A549 (cell line): ENCODE measurements at regions not wholly inside any gene's neighbourhood (a gene's known extent, or its start where the extent isn't known, plus 50 kb on each side); places are given as distances from the start of the nearest gene placed in this dataset.

ENCODE experiments used
- ATAC-seq, 2 experiments: fragments of 200-7000 bp in 1 of 2; fragments of >200 bp in 1 of 2; cut with Nextera tagmentation in 1 of 2; cut with Tn5 transposase in 1 of 2; 3 replicates each; pipeline versions ENCODE4 v1.8.0 to v1.9.1; 2018 to 2020; ENCODE audit warnings: mild to moderate bottlenecking in 1 of 2, moderate library complexity in 1 of 2
- CTCF ChIA-PET: fragments of 300-600 bp; sonication (Branson Sonifier 250); formaldehyde crosslinking; extraction: SDS; loops from one replicate; lab custom pipeline; 2021; ENCODE audit warnings: antibody characterized with exemption, inconsistent platforms; lab: Yijun Ruan, JAX
- POLR2A ChIA-PET: fragments of 350-600 bp; formaldehyde crosslinking; extraction: SDS; loops from one replicate; lab custom pipeline; 2021; ENCODE audit warnings: antibody characterized with exemption, inconsistent platforms; lab: Yijun Ruan, JAX
- DNase-seq, 2 experiments: peaks; one replicate each; pipeline versions ENCODE4 v3.0.0 to v3.0.0-alpha.2; 2011 to 2016; ENCODE audit warnings: low read depth in 1 of 2, low spot score in 1 of 2
- FAIRE-seq: peaks from 2 replicates; lab custom pipeline; 2011; peaks lifted over from hg19 to GRCh38; lab: Jason Lieb, UNC
- H3K27ac ChIP-seq, 2 experiments: fragments of >200 bp; sonication (Bioruptor Twin); formaldehyde crosslinking; 3 replicates each; pipeline ENCODE4 v1.5.1; 2016 to 2017
- H3K4me1 ChIP-seq: fragments of >200 bp; sonication (Bioruptor Twin); formaldehyde crosslinking; 3 replicates; pipeline ENCODE4 v1.6.1; 2016
- H3K4me2 ChIP-seq: fragments of >200 bp; sonication (Bioruptor Twin); formaldehyde crosslinking; 3 replicates; pipeline ENCODE4 v1.6.1; 2016
- H3K4me3 ChIP-seq: fragments of >200 bp; sonication (Bioruptor Twin); formaldehyde crosslinking; 3 replicates; pipeline ENCODE4 v1.5.1; 2016
- H3K9me3 ChIP-seq: fragments of >200 bp; sonication (Bioruptor Twin); formaldehyde crosslinking; 3 replicates; pipeline ENCODE4 v1.6.1; 2016
- BHLHE40 ChIP-seq: IDR thresholded peaks from 2 replicates; pipeline ENCODE4 v1.6.1; 2012; ENCODE audit warnings: low read depth, low read length, inconsistent platforms
- CBX8 ChIP-seq: fragments of 200-600 bp; sonication (generic); IDR thresholded peaks from 2 replicates; pipeline ENCODE4 v1.6.1; 2016
- CEBPB ChIP-seq, 2 experiments: fragments of >200 bp in 1 of 2; sonication (Bioruptor Twin) in 1 of 2; formaldehyde crosslinking in 1 of 2; IDR thresholded peaks; 2 replicates each; pipeline ENCODE4 v1.6.1; 2012 to 2016
- CHD4 ChIP-seq: fragments of 200-600 bp; sonication (generic); IDR thresholded peaks from 2 replicates; pipeline ENCODE4 v1.6.1; 2016; ENCODE audit warnings: antibody characterized with exemption, mild to moderate bottlenecking, borderline replicate concordance
- EHF ChIP-seq: fragments of 250-450 bp; sonication (Bioruptor Pico); IDR thresholded peaks from 2 replicates; pipeline ENCODE4 v1.5.0; 2020; ENCODE audit warnings: mild to moderate bottlenecking
- EHMT2 ChIP-seq: fragments of 200-600 bp; sonication (generic); IDR thresholded peaks from 2 replicates; pipeline ENCODE4 v1.6.1; 2016; ENCODE audit warnings: antibody characterized with exemption, low read depth, mild to moderate bottlenecking, moderate library complexity
- ESRRA ChIP-seq: fragments of 150-350 bp; IDR thresholded peaks from 2 replicates; pipeline ENCODE4 v1.6.1; 2014; ENCODE audit warnings: mild to moderate bottlenecking, low read length, borderline replicate concordance
- FOSB ChIP-seq: fragments of 250-450 bp; sonication (Bioruptor Pico); IDR thresholded peaks from 2 replicates; pipeline ENCODE4 v1.5.0; 2020; ENCODE audit warnings: mild to moderate bottlenecking, moderate library complexity
- FOXS1 ChIP-seq: fragments of 250-450 bp; sonication (Bioruptor Pico); IDR thresholded peaks from 2 replicates; pipeline ENCODE4 v1.5.0; 2020; ENCODE audit warnings: mild to moderate bottlenecking, moderate library complexity
- HDAC2 ChIP-seq: fragments of 200-600 bp; sonication (generic); IDR thresholded peaks from 2 replicates; pipeline ENCODE4 v1.6.1; 2016
- HEYL ChIP-seq: fragments of 250-450 bp; sonication (Bioruptor Pico); IDR thresholded peaks from 2 replicates; pipeline ENCODE4 v1.8.0; 2021; ENCODE audit warnings: mild to moderate bottlenecking, moderate library complexity
- HOXB5 ChIP-seq: fragments of 250-450 bp; sonication (Bioruptor Pico); IDR thresholded peaks from 2 replicates; pipeline ENCODE4 v1.5.0; 2020; ENCODE audit warnings: mild to moderate bottlenecking, moderate library complexity
- MAFK ChIP-seq: fragments of 450-650 bp; IDR thresholded peaks from 2 replicates; pipeline ENCODE4 v1.6.1; 2014; ENCODE audit not compliant: partially characterized antibody
- MAZ ChIP-seq: fragments of 150-350 bp; IDR thresholded peaks from 2 replicates; pipeline ENCODE4 v1.6.1; 2014; ENCODE audit warnings: antibody characterized with exemption, low read depth, low read length, borderline replicate concordance
- MYC ChIP-seq: IDR thresholded peaks from 2 replicates; pipeline ENCODE4 v1.6.1; 2012; ENCODE audit warnings: mild to moderate bottlenecking, inconsistent platforms, low read length, improper control_type of control experiment, borderline replicate concordance
- NFE2L2 ChIP-seq: fragments of 150-350 bp; conservative IDR thresholded peaks from 2 replicates; pipeline ENCODE4 v1.6.1; 2014; ENCODE audit warnings: low read length
- NPAS2 ChIP-seq: fragments of 250-450 bp; sonication (Bioruptor Pico); IDR thresholded peaks from 2 replicates; pipeline ENCODE4 v1.8.0; 2022; ENCODE audit warnings: mild to moderate bottlenecking, moderate library complexity, borderline replicate concordance
- POLR2AphosphoS2 ChIP-seq: conservative IDR thresholded peaks from 2 replicates; pipeline ENCODE4 v1.6.1; 2012; ENCODE audit warnings: low read length, improper control_type of control experiment, inconsistent platforms
- RAD21 ChIP-seq, 2 experiments: fragments of >200 bp in 1 of 2; sonication (Bioruptor Twin) in 1 of 2; formaldehyde crosslinking in 1 of 2; IDR thresholded peaks in 1 of 2; conservative IDR thresholded peaks in 1 of 2; 2 replicates in 1 of 2; 3 replicates in 1 of 2; pipeline ENCODE4 v1.6.1; 2012 to 2018; ENCODE audit warnings: inconsistent platforms in 1 of 2
- RARB ChIP-seq: fragments of 250-450 bp; sonication (Bioruptor Pico); IDR thresholded peaks from 2 replicates; pipeline ENCODE4 v1.8.0; 2021; ENCODE audit warnings: mild to moderate bottlenecking, moderate library complexity
- RFX5 ChIP-seq: fragments of 450-650 bp; IDR thresholded peaks from 2 replicates; pipeline ENCODE4 v1.7.1; 2014; ENCODE audit warnings: antibody characterized with exemption, mild to moderate bottlenecking, moderate library complexity
- SMC3 ChIP-seq: fragments of >200 bp; sonication (Bioruptor Twin); formaldehyde crosslinking; IDR thresholded peaks from 3 replicates; pipeline ENCODE4 v1.6.1; 2018; ENCODE audit warnings: inconsistent platforms
- SREBF2 ChIP-seq: fragments of 450-650 bp; IDR thresholded peaks from 2 replicates; pipeline ENCODE4 v1.6.1; 2014; ENCODE audit warnings: mild to moderate bottlenecking, moderate library complexity
- TFCP2L1 ChIP-seq: fragments of 250-450 bp; sonication (Bioruptor Pico); IDR thresholded peaks from 2 replicates; pipeline ENCODE4 v1.5.0; 2021; ENCODE audit warnings: mild to moderate bottlenecking
- TP53 ChIP-seq: fragments of 250-450 bp; sonication (Bioruptor Pico); IDR thresholded peaks from 2 replicates; pipeline ENCODE4 v1.5.0; 2021; ENCODE audit warnings: mild to moderate bottlenecking, moderate library complexity
- WGBS: methylation state at CpG from one replicate; pipeline ENCODE4 v1.1.6; 2017; ENCODE audit errors: missing lambda C conversion rate; 5-methylcytosine and 5-hydroxymethylcytosine counted together
- TF ChIP-seq, protein P1 (sequence below): fragments of >200 bp; sonication (Bioruptor Twin); formaldehyde crosslinking; IDR thresholded peaks from 3 replicates; pipeline ENCODE4 v1.5.1; 2016
- TF ChIP-seq, protein P2 (sequence below): fragments of 450-650 bp; IDR thresholded peaks from 2 replicates; pipeline ENCODE4 v1.6.1; 2014; ENCODE audit warnings: antibody characterized with exemption
- TF ChIP-seq, protein P3 (sequence below): fragments of >200 bp; sonication (Bioruptor Twin); formaldehyde crosslinking; IDR thresholded peaks from 2 replicates; pipeline ENCODE4 v1.6.1; 2016

DNA sequence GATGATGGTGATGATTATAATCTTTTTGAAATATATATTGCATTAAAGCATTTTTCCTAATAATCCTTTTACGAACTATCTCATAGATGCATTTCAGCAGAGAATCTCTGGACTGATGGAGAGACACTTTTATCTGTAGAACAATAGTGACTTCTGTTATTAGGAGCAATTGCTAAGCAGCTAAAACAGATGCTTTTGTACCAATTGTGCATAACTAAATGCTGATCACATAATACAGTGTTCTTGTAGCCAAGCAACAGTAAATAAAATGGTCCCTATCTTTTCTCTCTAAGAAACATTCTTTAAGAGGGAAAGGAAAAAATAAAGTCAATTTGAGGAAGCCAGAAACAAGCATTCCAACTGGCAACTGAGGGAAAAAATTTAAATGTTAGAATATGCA, 405.8 kb upstream of the GOLIM4 start:
- Histone ChIP-seq H3K27ac (no peak overlapping the region), H3K4me2 (no peak overlapping the region), H3K9me3 (no peaks in the 10 kb centered on the region), H3K4me1 (no peaks in the 10 kb centered on the region), H3K4me3 (no peak overlapping the region)
- WGBS = 0% methylated on average over 1 of the region's 1 CpG
- ChIA-PET CTCF (no interaction called here), POLR2A (no interaction called here)
- FAIRE-seq = no peak
- no peak for TF ChIP-seq RARB (CRISPR knock-in tag)
- no peak for TF ChIP-seq HEYL
- TF ChIP-seq NPAS2 = no peak
- TF ChIP-seq, protein P1, sequence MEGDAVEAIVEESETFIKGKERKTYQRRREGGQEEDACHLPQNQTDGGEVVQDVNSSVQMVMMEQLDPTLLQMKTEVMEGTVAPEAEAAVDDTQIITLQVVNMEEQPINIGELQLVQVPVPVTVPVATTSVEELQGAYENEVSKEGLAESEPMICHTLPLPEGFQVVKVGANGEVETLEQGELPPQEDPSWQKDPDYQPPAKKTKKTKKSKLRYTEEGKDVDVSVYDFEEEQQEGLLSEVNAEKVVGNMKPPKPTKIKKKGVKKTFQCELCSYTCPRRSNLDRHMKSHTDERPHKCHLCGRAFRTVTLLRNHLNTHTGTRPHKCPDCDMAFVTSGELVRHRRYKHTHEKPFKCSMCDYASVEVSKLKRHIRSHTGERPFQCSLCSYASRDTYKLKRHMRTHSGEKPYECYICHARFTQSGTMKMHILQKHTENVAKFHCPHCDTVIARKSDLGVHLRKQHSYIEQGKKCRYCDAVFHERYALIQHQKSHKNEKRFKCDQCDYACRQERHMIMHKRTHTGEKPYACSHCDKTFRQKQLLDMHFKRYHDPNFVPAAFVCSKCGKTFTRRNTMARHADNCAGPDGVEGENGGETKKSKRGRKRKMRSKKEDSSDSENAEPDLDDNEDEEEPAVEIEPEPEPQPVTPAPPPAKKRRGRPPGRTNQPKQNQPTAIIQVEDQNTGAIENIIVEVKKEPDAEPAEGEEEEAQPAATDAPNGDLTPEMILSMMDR = no peak
- TF ChIP-seq MAFK = no peak
- TF ChIP-seq HOXB5 (CRISPR knock-in tag) = no peak
- TF ChIP-seq FOSB (CRISPR knock-in tag) = no peak
- no peak for TF ChIP-seq RAD21 (conservative IDR thresholded peaks at IDR 0.05 in 1 of 2, IDR thresholded peaks at IDR 0.05 in 1 of 2)
- no peak for TF ChIP-seq BHLHE40
- no peak for TF ChIP-seq TP53 (CRISPR knock-in tag)
- no peak for TF ChIP-seq POLR2AphosphoS2
- no peak for TF ChIP-seq SMC3
- no peak for TF ChIP-seq MYC
- TF ChIP-seq, protein P2, sequence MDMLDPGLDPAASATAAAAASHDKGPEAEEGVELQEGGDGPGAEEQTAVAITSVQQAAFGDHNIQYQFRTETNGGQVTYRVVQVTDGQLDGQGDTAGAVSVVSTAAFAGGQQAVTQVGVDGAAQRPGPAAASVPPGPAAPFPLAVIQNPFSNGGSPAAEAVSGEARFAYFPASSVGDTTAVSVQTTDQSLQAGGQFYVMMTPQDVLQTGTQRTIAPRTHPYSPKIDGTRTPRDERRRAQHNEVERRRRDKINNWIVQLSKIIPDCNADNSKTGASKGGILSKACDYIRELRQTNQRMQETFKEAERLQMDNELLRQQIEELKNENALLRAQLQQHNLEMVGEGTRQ = no peak
- TF ChIP-seq CBX8 = no peak
- TF ChIP-seq, protein P3, sequence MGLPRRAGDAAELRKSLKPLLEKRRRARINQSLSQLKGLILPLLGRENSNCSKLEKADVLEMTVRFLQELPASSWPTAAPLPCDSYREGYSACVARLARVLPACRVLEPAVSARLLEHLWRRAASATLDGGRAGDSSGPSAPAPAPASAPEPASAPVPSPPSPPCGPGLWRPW = no peak
- no peak for TF ChIP-seq RFX5
- TF ChIP-seq ESRRA = no peak
- no peak for TF ChIP-seq EHMT2
- TF ChIP-seq CEBPB (IDR thresholded peaks at IDR 0.05) = no peak
- no peak for DNase-seq
- ATAC-seq = no peak

DNA sequence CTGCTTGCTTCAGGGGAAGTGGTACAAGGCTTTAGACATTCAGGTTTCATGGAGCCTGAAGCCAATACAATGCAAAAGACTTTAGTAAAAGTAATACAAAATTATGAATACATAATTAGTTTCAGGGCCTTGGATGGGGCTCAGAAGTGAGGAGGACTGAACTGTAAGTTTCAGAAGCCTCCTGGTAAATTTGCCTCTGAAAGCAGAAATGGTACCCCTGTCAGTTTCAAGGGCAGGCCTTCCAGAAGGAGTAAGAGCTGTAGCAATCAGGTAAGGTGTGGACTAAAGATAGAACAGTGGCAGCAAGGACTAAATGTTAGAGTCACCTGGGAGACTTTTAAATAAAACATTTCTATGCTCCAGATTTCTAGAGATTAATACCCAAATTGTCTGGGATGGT, 402.5 kb upstream of the GOLIM4 start:
- no peak for DNase-seq
- Histone ChIP-seq H3K4me3 (no peak overlapping the region), H3K9me3 (no peaks in the 10 kb centered on the region), H3K4me2 (no peak overlapping the region)
- CTCF ChIA-PET = no interaction called here
- FAIRE-seq = no peak
- POLR2A ChIA-PET = no interaction called here
- TF ChIP-seq NFE2L2 (no peak), SREBF2 (no peak), TFCP2L1 (CRISPR knock-in tag) (no peak), EHF (CRISPR knock-in tag) (no peak), MAZ (no peak), NPAS2 (no peak), HDAC2 (no peak), SMC3 (no peak), CHD4 (no peak), FOXS1 (CRISPR knock-in tag) (no peak), MAFK (no peak), POLR2AphosphoS2 (no peak)
- TF ChIP-seq, protein P2 = no peak
- TF ChIP-seq, all 56 proteins: peak for 0
- Histone ChIP-seq H3K27ac (no peak overlapping the region), H3K4me1 (no peaks in the 10 kb centered on the region)
- ATAC-seq = no peak
